ENCODE measurements at regions not wholly inside any gene's neighbourhood (a gene's known extent, or its start where the extent isn't known, plus 50 kb on each side); places are given as distances from the start of the nearest gene placed in this dataset.

- CTCF ChIA-PET = no interaction called here
- intact Hi-C loops (cut with micrococcal nuclease; ENCODE audit: unreplicated experiment) = no loop called here
- DNase-seq (ENCODE audit: low spot score) = no peak
- H3K4me1 ChIP-seq (ENCODE audit: insufficient read depth, low read length, poor library complexity, severe bottlenecking) = no peaks in the 10 kb centered on the region
- H3K27ac ChIP-seq (ENCODE audit: low read depth, low read length, poor library complexity, severe bottlenecking) = no peak overlapping the region
- no peaks in the 10 kb centered on the region for H3K27me3 ChIP-seq (replicated peaks; ENCODE audit: insufficient read depth, low read depth, low read length, poor library complexity)
- POLR2A ChIA-PET (ENCODE audit: low non-redundant PET) = no interaction called here
- no TSS peak for BruUV-seq (replicated peaks)
- H3K9me3 ChIP-seq (ENCODE audit: low read depth, low read length, poor library complexity, severe bottlenecking) = peaks cover 5% of the 10 kb centered on the region
- no peak for TF ChIP-seq EZH2 (IDR thresholded peaks at IDR 0.05; ENCODE audit: borderline replicate concordance, low read depth, low read length, poor library complexity, severe bottlenecking)
- no peak for TF ChIP-seq CTCF (conservative IDR thresholded peaks at IDR 0.05; ENCODE audit: low read depth, low read length)
- no peak overlapping the region for H3K4me3 ChIP-seq (ENCODE audit: low read depth, low read length, poor library complexity, severe bottlenecking)
- no peaks in the 10 kb centered on the region for H3K36me3 ChIP-seq (ENCODE audit: insufficient read depth, low read length, poor library complexity, severe bottlenecking)
Measured at GRCh38 chr9:13645557-13645956, 366.1 kb upstream of the MPDZ start.

GRCh38 chr9:13644675-13645074, 365.2 kb upstream of the MPDZ start:
- H3K4me3 ChIP-seq (ENCODE audit: low read depth, low read length, poor library complexity, severe bottlenecking) = no peak overlapping the region
- TF ChIP-seq EZH2 (IDR thresholded peaks at IDR 0.05; ENCODE audit: borderline replicate concordance, low read depth, low read length, poor library complexity, severe bottlenecking) = no peak
- no peak for TF ChIP-seq CTCF (conservative IDR thresholded peaks at IDR 0.05; ENCODE audit: low read depth, low read length)
- no peak overlapping the region for H3K27ac ChIP-seq (ENCODE audit: low read depth, low read length, poor library complexity, severe bottlenecking)
- H3K9me3 ChIP-seq (ENCODE audit: low read depth, low read length, poor library complexity, severe bottlenecking) = peaks cover 7% of the 10 kb centered on the region
- no peak for DNase-seq (ENCODE audit: low spot score)
- H3K27me3 ChIP-seq (replicated peaks; ENCODE audit: insufficient read depth, low read depth, low read length, poor library complexity) = no peaks in the 10 kb centered on the region
- H3K4me1 ChIP-seq (ENCODE audit: insufficient read depth, low read length, poor library complexity, severe bottlenecking) = no peaks in the 10 kb centered on the region
- ChIA-PET POLR2A (ENCODE audit: low non-redundant PET) (no interaction called here), CTCF (no interaction called here)
- BruUV-seq (replicated peaks) = no TSS peak
- intact Hi-C loops (cut with micrococcal nuclease; ENCODE audit: unreplicated experiment) = no loop called here
- H3K36me3 ChIP-seq (ENCODE audit: insufficient read depth, low read length, poor library complexity, severe bottlenecking) = no peaks in the 10 kb centered on the region

GRCh38 chr9:13642646-13643045, 363.2 kb upstream of the MPDZ start:
- DNase-seq (ENCODE audit: low spot score) = no peak
- CTCF ChIA-PET = no interaction called here
- intact Hi-C loops (cut with micrococcal nuclease; ENCODE audit: unreplicated experiment) = no loop called here
- Histone ChIP-seq H3K36me3 (ENCODE audit: insufficient read depth, low read length, poor library complexity, severe bottlenecking) (no peaks in the 10 kb centered on the region), H3K4me3 (ENCODE audit: low read depth, low read length, poor library complexity, severe bottlenecking) (no peak overlapping the region), H3K27ac (ENCODE audit: low read depth, low read length, poor library complexity, severe bottlenecking) (no peak overlapping the region), H3K27me3 (replicated peaks; ENCODE audit: insufficient read depth, low read depth, low read length, poor library complexity) (no peaks in the 10 kb centered on the region), H3K4me1 (ENCODE audit: insufficient read depth, low read length, poor library complexity, severe bottlenecking) (no peaks in the 10 kb centered on the region), H3K9me3 (ENCODE audit: low read depth, low read length, poor library complexity, severe bottlenecking) (peaks cover 7% of the 10 kb centered on the region)
- no peak for TF ChIP-seq EZH2 (IDR thresholded peaks at IDR 0.05; ENCODE audit: borderline replicate concordance, low read depth, low read length, poor library complexity, severe bottlenecking)
- TF ChIP-seq CTCF (conservative IDR thresholded peaks at IDR 0.05; ENCODE audit: low read depth, low read length) = no peak
- no TSS peak for BruUV-seq (replicated peaks)
- POLR2A ChIA-PET (ENCODE audit: low non-redundant PET) = no interaction called here

Measured in A673 (cell line).